ENCODE measurements at regions not wholly inside any gene's neighbourhood (a gene's known extent, or its start where the extent isn't known, plus 50 kb on each side); places are given as distances from the start of the nearest gene placed in this dataset.

DNA sequence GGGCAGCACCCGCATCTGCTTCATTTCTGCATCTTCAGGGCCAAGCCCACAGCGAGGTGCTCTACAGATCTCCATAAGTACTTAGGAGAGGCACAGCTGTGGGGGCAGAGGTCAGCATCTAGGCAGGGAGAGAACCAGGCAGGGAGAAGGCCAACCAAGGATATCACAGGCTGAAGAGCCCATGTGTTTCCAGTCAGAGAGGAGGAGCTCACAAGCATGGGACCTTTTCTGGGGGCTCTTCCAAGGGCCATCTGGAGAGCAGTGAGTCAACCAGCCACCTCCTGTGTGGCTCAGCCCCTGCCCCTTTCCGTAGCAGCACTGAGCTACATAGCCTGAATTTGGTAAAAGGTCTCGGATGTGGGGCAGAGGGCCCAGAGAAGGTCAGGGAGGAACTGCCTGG is 78.5 kb downstream of the ARL6IP4 start:
- TF ChIP-seq, protein P1, sequence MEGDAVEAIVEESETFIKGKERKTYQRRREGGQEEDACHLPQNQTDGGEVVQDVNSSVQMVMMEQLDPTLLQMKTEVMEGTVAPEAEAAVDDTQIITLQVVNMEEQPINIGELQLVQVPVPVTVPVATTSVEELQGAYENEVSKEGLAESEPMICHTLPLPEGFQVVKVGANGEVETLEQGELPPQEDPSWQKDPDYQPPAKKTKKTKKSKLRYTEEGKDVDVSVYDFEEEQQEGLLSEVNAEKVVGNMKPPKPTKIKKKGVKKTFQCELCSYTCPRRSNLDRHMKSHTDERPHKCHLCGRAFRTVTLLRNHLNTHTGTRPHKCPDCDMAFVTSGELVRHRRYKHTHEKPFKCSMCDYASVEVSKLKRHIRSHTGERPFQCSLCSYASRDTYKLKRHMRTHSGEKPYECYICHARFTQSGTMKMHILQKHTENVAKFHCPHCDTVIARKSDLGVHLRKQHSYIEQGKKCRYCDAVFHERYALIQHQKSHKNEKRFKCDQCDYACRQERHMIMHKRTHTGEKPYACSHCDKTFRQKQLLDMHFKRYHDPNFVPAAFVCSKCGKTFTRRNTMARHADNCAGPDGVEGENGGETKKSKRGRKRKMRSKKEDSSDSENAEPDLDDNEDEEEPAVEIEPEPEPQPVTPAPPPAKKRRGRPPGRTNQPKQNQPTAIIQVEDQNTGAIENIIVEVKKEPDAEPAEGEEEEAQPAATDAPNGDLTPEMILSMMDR (IDR thresholded peaks at IDR 0.05; ENCODE audit: low read depth, low read length) = no peak
- TF ChIP-seq EZH2phosphoT487 (IDR thresholded peaks at IDR 0.05; ENCODE audit: low read depth) = no peak

Measured in OCI-LY3 (cell line).